ENCODE measurements at regions not wholly inside any gene's neighbourhood (a gene's known extent, or its start where the extent isn't known, plus 50 kb on each side); places are given as distances from the start of the nearest gene placed in this dataset.
A peak's percentile ranks its signal among the peaks of the same experiment; 100 is the strongest.

DNA sequence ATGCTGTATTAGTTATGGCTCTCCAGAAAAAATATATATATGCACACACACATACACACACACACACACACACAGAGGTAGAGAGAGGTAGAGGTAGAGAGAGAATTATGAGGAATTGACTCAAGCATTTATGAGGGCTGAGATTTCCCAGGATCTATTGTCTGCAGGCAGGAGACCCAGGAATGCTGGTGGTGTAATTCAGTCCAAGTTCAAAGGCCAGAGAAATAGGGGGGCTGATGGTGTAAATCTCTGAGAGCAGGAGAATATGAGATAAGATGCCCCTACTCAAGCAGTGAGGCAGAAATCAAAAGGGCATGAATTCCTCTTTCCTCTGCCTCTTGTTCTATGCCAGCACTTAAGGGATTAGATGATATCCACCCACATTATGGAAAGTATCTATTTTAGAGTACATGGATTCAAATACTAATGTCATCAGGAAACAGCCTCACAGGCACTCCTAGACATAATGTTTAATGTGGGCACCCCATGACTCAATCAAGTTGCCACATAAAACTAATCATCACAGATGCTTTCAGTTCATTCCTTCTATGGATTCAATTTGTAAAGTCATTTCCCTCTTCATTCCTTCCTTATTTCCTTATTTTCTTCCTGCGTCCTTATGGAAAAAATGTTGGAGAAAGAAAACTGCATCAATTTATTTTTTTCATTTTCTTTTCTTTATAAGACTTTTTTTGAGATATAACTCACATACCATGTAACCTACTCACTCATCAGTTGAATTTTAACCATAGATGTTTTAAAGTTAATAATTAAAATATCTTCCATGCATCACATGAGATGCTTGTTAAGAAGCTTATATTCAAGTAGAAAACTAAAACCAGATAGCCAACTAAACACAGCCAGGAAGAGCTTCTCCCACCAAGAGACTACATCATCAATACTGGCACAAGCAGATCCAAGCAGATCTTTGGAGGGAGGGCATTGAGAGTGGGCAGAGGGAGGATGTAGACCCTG is 406.2 kb downstream of the MBD2 start:
- DNase-seq = no peak

DNA sequence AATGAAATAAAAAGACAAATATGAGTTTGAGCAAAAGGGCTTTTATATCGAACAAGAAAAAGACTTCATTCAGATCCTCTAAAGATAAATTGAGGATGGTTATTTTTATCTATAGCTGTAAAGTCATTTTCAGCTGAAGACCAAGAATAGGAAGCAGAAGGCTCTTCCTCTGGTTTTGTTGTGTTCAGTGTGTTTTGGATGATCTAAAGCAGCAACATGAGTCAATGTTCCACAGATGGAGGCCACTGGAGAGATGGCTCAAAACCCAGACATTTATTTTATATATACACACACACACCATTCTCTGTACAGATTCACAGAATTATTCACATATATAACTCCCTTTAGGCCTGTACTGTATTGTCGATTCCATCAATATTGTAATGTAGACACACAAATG is 424.3 kb downstream of the MBD2 start:
- no peak for DNase-seq

DNA sequence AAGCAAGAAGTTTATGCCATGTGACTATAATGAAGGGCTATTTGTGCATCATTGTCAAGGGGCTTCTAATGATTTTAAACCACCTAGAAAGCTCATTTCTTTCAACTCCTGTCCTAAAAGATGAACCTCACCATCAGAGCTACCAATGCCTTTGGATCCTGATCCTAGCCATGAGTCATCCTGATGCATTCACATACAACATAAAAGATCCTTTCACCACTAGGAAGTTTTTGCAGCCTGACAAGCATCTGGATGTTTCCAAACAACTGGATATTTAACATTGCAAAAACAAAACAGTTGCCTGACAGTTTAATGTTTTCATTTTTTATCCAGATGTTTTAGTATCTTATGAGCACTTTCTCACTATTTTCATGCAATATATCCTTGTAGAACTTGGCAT is 425.3 kb downstream of the MBD2 start:
- no peak for DNase-seq

DNA sequence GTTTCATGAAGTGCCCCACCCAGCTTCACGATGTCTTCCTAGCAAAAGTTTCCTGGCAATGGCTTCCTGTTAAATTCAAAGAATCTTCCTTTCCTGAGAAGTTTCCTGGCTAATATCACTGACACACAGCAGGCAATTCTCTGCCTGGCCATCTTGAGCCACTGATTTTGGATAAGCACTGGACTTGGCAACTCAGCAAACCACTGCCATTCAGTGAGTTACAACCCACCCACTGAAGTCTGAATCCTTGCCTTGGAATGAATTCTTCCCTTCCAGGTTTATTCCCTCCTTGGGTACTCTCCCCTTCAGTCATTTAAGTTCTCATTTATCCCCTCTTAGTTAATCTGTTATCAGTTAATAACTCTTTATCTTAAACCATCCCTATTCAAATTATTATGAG is 426.0 kb downstream of the MBD2 start:
- no peak for DNase-seq

DNA sequence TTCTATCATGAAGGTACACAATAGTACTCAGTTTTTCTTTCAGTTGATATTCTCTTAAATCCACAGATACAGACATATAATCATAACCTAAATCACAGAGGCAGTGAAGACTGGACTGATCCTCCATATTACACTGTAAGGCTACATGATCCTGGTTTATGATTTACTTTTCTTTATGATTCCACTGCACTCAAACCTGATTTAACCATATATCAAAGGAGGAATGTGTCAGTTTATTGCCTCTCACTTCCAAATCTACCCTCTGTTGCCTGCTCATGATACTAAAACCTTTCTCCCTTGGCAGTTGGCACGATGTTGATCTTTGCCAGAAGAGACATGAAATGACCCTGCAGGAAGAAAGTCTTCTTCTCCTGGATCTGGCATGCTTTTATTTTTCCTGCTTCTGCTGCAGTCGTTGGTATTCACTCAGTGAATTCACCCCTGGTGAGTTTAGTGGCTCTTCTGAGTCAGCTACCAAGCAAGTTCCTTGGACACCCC is 426.4 kb downstream of the MBD2 start:
- DNase-seq = no peak

DNA sequence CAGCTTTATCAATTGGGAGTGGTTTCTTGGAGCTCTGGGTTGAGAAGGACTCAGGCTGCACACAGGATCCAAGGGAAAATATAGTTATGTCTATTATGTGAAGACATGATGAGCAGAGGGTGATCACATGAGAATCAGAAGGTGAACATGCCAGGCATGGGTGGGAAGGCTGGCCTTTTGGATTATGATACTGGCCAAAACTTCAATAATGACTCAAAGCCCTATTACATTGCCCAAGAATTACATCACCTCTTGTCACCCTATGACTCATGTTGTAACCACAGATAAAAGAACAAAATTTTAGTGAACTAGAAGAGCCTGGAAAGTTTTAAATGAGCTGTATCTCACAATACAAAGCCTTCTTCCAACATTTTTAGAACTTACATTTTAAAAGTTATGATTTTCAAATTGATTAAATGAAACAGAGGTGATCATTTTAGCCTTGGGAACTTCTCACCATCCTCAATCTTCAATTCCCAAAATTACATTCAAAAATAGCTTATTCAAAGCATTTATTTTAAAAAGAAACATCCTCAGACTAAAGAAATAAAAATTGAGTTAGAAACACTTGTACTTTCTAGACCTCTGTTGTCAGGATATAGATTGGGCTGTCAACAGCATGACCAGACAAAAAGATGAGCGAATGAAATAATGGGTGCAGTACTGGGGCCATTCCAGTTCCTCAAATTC is 428.3 kb downstream of the MBD2 start:
- DNase-seq = no peak

DNA sequence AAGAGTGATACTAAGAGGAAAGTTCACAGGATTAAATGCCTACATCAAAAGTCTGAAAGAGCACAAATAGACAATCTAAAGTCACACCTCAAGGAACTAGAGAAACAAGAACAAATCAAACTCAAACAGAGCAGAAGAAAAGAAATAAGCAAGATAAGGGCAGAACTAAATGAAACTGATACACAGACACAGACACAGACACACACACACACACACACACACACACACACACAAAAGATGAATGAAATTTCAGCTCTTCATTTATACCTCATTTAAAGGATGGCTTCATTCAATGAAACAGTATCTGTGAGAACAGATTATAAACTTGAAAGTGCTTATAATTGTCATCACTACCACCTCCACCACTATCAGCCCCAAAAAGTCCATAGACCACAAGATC is 428.9 kb downstream of the MBD2 start:
- DNase-seq = no peak

DNA sequence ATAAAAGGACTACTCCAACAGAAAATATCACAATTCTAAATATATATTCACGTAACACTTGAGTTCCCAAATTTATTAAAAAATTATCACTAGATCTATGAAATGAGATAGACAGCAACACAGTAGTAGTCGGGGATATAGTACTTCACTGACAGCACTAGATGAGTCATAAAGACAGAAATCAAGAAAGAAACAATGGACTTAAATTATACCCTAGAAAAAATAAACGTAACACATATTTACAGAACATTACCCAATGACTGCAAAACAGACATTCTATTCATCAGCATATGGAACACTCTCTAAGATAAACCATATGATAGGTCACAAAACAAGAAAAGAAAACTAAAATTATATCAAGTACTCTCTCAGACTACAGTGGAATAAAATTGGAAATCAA is 429.4 kb downstream of the MBD2 start:
- no peak for DNase-seq

DNA sequence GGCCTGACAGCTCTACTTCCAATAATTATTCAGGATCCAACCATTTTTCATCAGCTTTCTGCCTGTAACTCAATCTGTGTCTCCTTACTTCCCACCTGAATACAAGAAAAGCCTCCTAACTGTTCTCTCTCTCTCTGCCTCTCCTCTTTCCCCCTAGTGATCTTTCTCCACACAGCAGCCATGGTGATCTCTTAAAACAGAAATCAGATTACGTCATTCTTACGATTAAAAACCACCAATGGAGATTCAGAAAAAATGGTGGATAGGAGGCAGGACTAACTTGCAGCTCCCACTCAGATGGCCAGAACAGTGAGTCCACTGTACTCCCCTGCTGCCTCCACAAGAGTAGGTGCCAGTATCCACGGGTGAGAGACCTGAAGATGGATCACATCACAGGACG is 431.7 kb downstream of the MBD2 start:
- no peak for DNase-seq

DNA sequence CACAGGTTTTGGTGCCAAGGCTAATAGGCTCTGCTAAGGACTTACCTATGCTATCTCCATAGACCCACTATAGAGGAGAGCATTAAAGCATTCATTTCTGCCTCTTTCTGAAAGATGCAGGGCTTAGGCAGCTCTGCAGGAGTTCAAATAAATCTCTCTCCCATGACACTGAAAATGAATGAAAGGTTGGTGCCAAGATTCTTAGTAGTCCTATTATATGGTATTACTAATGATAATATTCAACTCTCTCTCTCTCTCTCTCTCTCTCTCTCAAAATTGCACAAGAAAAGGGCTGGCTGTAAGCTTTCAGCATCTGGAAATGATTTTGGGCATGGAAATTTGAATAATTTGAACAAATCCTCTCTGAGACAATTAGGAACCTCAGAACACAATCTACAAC is 433.7 kb downstream of the MBD2 start:
- DNase-seq = no peak

DNA sequence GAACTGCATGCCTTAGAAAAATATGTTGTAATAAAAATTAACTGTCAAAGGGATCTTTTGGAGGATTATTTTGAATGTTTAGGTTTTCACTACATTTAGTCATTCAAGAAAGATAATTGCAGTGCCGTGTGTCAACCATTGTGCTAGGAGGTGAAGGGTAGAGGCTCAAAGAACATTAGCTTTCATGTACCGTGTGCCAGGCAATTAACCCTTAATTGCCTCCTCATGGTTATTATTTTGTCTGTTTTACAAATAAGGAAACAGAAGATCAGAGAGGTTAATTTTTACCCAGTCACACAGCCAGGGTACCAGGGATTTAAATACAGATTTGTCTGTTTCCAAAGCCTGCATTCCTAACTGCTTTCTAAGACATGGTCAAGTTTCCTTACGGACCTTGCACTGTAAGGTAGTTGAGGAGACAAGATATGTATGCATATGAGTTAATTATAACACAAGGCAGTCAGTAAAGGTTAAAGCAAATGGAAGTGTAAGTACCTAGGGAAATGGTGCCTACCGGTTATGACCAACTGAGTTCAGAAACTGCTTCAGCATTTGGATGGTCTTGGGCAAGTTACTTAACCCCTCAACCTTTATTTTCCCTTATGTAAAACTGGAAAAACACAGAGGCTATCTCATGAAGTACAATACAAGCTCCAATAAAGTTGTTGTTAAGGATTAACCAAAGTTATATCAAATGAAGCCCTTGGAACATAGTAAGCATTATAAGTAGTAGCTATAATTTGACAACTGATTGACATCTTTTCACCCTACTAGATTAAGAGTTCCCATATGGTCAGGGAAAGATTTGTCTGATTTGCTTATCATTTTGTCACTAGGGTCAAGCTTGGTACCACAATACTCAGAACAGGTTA is 434.9 kb downstream of the MBD2 start:
- DNase-seq = no peak

DNA sequence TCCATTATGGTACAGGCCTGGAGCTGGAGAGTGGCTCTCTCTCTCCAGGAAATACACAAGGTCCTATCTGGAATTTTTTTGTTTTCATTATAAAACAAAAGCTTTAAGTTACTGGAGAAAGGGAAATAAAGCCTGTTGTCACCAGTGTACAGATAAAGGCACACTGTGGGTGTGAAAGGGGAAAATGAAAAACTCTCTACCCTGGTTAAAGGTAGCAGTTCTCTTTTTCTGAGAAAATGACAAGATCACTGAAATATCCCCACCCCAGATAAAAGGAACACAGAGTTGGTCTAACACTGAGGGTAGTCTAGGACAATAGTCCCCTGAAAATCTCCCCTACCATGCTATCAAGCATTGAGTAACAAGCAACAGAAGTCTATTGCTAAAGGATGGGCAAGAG is 438.7 kb downstream of the MBD2 start:
- DNase-seq = no peak

DNA sequence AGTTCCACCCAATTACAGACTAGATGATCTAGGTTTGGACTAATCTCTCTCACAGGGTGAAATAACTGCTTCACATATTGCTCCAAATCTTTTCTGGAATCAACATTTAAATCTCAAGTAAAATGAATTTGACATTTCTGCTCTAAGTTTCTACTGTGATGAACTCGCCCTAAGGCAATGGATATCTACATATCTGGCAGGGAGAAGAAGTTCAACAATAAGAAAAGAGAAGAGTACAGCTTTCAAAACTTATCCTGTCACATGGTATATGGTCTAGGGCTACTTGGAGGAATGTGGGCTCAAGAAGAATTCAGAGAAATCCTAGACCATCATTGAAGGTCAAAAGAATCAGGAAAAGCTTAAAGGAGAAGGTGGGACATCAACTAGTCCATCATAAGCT is 440.2 kb downstream of the MBD2 start:
- DNase-seq = no peak

DNA sequence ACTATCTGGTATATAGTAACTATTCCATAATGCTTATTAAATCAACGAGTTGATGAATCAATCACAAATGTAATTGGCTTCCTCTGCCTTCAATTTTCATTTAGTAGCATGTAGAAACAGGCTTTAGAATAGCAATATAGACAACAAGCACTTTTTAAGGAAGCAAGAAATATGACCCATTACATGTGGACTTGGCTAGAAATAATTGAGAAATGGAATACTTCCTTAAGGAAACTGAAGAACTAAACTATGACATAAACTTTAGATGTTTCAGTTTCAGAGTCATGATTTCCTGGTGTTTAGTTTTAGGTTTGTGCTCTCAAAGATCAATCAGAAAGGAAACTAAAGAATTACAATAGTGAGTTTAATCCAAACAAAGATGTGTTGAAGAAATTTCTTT is 443.8 kb downstream of the MBD2 start:
- no peak for DNase-seq

DNA sequence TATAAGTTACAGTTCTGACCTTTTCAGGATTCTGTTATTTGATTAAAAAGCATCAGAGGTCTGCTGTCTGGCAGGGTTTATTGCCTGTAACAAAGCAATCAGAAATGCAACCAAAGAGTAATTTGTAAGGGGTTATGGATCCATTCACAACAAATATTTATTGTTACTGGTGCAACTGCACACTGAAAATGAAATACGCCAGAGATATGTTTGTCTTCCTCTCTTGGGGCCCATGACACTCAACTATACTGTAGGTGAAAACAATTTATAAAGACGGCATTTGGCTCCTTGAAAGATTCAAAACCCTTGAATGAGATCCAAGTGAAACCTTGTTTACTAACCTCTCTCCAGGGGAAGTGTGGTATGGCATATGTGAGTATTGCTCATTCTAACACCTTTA is 452.2 kb downstream of the MBD2 start:
- peak; percentile 4 for DNase-seq

DNA sequence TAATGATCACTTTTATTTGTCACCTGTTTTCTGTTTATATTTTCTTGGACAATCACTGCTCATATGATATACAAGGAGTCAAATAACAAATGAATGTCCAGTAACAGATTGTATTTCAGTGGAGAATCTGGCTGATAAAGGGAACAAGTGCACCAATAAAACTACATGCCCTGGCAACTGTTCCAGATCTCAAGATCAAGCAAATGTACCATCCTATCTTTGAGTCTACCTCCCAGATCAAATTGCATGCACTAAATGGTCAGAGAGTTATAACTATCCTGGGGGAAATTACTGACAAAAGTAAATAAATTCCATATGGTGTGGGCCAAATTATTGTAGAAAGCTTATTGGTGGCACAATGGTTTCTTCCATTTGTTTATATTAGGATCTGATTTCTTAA is 452.8 kb downstream of the MBD2 start:
- DNase-seq = peak; percentile 2

DNA sequence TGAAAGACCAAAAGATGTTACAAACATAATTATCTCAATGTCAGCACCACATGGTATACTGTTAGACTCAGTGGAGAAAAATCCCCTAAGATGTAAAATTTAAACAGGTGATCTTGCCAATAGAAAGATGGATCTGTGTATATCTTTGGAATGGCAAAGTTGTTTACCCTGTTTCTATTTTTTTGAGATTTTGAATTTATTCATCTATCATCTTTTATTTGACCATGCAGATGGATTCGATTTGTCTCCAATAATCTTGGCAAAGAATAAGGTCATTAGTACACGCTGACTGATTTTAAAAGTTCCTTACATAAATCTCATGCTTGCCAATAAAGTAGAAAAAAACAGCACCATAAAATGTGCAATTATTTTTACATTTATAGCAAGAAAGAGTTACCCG is 459.3 kb downstream of the MBD2 start:
- no peak for DNase-seq

DNA sequence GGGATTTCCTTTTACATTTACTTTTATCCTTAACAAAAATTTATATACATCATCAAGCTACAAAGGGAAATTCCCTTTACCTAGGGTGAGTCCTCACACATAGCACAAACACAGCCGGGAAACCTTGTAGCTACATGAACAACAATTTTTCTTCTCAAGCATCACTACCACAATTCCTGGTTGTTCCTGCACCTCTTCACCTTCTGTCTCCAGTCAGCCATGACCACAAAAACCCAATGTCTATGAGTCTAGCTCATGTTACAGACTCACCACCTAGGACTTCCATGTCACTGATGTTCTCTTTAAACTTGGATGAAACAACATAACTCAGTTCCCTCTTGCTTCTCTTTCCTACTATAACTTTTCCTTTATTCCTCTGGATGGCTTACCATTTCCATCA is 460.4 kb downstream of the MBD2 start:
- DNase-seq = no peak

DNA sequence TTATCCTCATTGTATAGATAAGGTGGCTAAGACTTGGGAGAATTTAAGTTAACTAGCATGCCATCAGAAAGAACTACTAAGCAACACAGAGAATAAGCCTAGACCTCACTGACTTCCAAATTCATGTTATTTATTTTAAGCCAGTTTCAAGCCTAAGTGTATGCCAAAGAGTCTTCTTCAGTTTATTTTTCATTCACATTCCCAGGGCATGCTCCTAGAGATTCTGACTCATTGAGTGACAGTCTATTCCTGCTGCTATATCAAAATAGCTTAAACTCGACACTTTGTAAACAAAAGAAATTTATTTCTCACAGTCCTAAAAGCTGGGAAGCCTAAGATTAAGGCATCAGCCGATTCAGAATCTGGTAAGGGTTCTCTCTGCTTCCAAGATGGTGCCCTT is 467.1 kb downstream of the MBD2 start:
- DNase-seq = no peak

DNA sequence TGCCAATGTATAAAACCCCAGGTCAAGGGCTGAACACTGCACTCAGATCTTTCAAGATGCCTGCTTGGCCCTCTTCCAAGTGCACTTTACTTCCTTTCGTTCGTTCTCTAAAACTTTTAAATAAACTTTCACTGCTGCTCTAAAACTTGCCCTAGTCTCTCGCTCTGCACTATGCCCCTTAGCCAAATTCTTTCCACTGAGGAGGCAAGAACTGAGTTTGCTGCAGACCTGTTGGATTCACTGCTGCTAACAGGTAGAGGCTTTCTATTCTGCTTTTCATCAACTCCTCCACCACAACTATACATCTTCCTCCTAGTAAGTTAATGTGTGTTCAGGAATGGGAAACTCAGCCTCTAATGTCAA is 467.9 kb downstream of the MBD2 start:
- no peak for DNase-seq

DNA sequence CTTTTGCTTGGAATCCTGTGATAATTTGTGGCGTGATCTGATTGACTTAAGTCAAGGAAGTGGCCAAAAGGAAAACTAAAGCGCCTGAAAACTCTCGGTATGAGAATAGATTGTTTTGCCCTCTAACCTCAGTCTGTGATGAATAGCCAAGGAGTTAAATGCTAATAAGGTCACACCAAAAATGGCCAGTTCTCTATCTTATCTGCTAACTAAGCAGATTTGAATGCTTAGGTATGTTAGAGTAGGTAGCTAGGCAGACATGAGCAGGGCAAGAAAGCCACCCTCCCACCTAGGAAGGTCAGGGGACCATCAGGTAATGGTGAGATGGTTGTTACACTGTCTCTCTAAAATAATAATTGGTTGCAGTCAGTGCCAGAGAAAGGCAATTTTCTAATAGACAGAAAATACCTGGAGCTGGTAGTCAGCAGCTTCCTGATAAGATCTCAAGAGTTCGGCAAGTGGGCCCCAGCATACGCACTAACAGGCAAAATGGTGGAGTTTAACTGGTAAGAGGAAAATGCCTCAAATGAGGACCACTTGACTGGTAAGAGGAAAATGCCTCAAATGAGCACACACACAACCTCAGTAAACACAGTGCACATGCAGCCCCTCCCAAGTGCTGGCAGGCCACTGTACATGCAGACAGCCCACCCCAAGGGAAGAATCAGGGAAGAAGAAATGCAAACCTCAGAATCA is 468.4 kb downstream of the MBD2 start:
- DNase-seq = no peak

DNA sequence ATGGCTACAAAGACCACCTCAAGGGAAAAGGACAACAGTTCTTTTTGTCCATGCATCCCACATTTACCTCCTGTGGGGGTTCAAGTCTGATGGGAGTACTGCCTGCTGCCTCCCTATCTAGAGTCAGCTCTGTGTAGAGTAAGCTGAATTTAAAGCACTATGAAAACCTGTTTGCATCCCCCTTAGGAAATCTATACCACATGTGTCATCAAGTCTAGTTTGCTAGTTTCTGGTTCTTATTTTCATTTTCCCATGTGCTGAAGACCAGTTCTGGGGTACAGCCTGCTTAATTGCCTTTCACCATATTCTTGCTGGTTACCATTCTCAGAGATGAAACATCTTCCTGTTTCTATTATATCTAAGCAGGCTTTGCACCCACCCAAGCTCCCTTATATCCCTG is 470.3 kb downstream of the MBD2 start:
- DNase-seq = no peak
